ENCODE measurements at regions not wholly inside any gene's neighbourhood (a gene's known extent, or its start where the extent isn't known, plus 50 kb on each side); places are given as distances from the start of the nearest gene placed in this dataset.
"Not testable (repeated sequence)": the region's sequence is repeated elsewhere in the genome, so short reads cannot be mapped to it uniquely, and the experiment has no call there.

DNA sequence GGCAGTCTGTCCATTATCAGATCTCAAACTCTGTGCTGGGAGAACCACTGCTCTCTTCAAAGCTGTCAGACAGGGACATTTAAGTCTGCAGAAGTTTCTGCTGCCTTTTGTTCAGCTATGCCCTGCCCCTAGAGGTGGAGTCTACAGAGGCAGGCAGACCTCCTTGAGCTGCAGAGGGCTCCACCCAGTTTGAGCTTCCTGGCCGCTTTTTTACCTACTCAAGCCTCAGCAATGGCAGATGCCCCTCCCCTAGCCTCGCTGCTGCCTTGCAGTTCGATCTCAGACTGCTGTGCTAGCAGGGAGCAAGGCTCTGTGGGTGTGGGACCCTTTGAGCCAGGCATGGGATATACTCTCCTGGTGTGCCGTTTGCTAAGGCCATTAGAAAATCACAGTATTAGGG lies 171.1 kb downstream of the CAVIN4 start:
- not testable (repeated sequence) for TF ChIP-seq POLR2A (IDR thresholded peaks at IDR 0.05)
- TF ChIP-seq, protein P1, sequence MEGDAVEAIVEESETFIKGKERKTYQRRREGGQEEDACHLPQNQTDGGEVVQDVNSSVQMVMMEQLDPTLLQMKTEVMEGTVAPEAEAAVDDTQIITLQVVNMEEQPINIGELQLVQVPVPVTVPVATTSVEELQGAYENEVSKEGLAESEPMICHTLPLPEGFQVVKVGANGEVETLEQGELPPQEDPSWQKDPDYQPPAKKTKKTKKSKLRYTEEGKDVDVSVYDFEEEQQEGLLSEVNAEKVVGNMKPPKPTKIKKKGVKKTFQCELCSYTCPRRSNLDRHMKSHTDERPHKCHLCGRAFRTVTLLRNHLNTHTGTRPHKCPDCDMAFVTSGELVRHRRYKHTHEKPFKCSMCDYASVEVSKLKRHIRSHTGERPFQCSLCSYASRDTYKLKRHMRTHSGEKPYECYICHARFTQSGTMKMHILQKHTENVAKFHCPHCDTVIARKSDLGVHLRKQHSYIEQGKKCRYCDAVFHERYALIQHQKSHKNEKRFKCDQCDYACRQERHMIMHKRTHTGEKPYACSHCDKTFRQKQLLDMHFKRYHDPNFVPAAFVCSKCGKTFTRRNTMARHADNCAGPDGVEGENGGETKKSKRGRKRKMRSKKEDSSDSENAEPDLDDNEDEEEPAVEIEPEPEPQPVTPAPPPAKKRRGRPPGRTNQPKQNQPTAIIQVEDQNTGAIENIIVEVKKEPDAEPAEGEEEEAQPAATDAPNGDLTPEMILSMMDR (IDR thresholded peaks at IDR 0.05): not testable (repeated sequence)

Measured in gastroesophageal sphincter (tissue), 3 donors.